HG02943 (cell line): ENCODE measurements at regions not wholly inside any gene's neighbourhood (a gene's known extent, or its start where the extent isn't known, plus 50 kb on each side); places are given as distances from the start of the nearest gene placed in this dataset.
"Not testable (repeated sequence)": the region's sequence is repeated elsewhere in the genome, so short reads cannot be mapped to it uniquely, and the experiment has no call there.

ENCODE experiments used
- ATAC-seq: cut with Tn5 transposase; IDR thresholded peaks from one replicate; pipeline ENCODE4 v1.9.1; 2021; ENCODE audit warnings: mild to moderate bottlenecking, low read depth, moderate library complexity; ENCODE audit not compliant: unreplicated experiment

- ATAC-seq = no peak
These were observed 1416.1 kb downstream of the GATA3 start for GRCh38 chr10:9470581-9470980.

- ATAC-seq = no peak
These were observed 1447.5 kb downstream of the GATA3 start for GRCh38 chr10:9501944-9502343.

- no peak for ATAC-seq
These were observed 1449.7 kb downstream of the GATA3 start for GRCh38 chr10:9504227-9504626.

GRCh38 chr10:9505546-9505945, 1451.1 kb downstream of the GATA3 start:
- no peak for ATAC-seq

GRCh38 chr10:9508606-9509005, 1454.1 kb downstream of the GATA3 start:
- no peak for ATAC-seq

GRCh38 chr10:9510626-9511025, 1456.1 kb downstream of the GATA3 start:
- no peak for ATAC-seq

- no peak for ATAC-seq
These were observed 1461.4 kb downstream of the GATA3 start for GRCh38 chr10:9515922-9516321.

- no peak for ATAC-seq
These were observed 1481.3 kb downstream of the GATA3 start for GRCh38 chr10:9535744-9536143.

- ATAC-seq = no peak
These were observed 1472.6 kb upstream of the CELF2 start for GRCh38 chr10:9545073-9545472.

GRCh38 chr10:9547936-9548904, 1469.5 kb upstream of the CELF2 start:
- ATAC-seq = no peak

- ATAC-seq = no peak
These were observed 1466.9 kb upstream of the CELF2 start for GRCh38 chr10:9550810-9551209.

- ATAC-seq = no peak
These were observed 1463.4 kb upstream of the CELF2 start for GRCh38 chr10:9554321-9554720.

- no peak for ATAC-seq
These were observed 1456.7 kb upstream of the CELF2 start for GRCh38 chr10:9560976-9561375.

- no peak for ATAC-seq
These were observed 1455.7 kb upstream of the CELF2 start for GRCh38 chr10:9561821-9562505.

- no peak for ATAC-seq
These were observed 1439.9 kb upstream of the CELF2 start for GRCh38 chr10:9577746-9578145.

- no peak for ATAC-seq
These were observed 1438.5 kb upstream of the CELF2 start for GRCh38 chr10:9579110-9579705.

GRCh38 chr10:9582803-9583202, 1434.9 kb upstream of the CELF2 start:
- not testable (repeated sequence) for ATAC-seq

GRCh38 chr10:9596368-9596920, 1421.2 kb upstream of the CELF2 start:
- no peak for ATAC-seq

- no peak for ATAC-seq
These were observed 1414.7 kb upstream of the CELF2 start for GRCh38 chr10:9602998-9603397.

GRCh38 chr10:9603972-9604371, 1413.7 kb upstream of the CELF2 start:
- ATAC-seq = no peak

GRCh38 chr10:9605231-9605630, 1412.4 kb upstream of the CELF2 start:
- no peak for ATAC-seq
